Dermis blood vessel endothelial cell (primary cell): ENCODE measurements at regions not wholly inside any gene's neighbourhood (a gene's known extent, or its start where the extent isn't known, plus 50 kb on each side); places are given as distances from the start of the nearest gene placed in this dataset.
"Not testable (repeated sequence)": the region's sequence is repeated elsewhere in the genome, so short reads cannot be mapped to it uniquely, and the experiment has no call there.

ENCODE experiments used
- DNase-seq: peaks from one replicate; pipeline ENCODE4 v3.0.0; 2010

DNA sequence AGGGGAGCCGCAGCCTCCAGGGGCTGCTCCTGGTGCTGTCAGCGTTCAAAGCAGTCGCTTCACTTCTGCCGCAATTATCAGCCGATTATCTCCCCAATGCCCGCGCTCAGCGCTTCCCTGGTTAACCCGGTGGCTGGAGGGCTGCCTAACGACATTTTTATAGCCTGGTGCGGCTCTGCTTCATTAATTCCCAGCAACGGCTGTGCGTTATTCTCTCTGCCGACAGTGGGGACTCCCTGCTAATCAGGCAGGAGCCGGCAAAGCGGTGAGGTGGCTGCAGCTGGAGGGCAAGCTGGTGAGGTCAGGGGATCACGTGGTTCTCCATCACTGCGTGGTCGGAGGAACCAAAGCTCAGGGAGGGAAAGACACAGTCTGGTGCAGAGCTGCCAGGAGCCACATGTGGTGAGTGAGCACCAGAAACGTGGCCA lies 62.9 kb downstream of the GLRX5 start:
- peak; percentile 15 for DNase-seq

DNA sequence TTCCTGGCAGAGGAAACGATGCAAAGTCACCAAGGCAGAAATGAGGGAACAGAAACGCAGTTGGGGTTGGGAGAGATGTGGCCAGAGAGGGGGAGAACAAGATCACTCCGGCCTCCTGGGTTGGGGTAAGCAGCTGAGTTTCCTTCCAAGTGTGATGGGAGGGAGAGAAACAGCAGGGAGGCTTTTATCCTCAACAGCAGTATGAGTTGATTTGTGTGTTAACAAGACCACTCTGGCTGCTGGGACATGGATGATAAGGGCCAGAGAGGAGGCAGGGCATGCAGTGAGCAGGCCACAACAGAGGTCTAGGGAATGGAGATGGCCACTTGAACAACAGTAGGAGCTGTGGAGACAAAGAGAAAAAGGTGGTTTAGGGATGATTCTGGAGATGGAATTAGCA lies 66.8 kb downstream of the GLRX5 start:
- DNase-seq = no peak

DNA sequence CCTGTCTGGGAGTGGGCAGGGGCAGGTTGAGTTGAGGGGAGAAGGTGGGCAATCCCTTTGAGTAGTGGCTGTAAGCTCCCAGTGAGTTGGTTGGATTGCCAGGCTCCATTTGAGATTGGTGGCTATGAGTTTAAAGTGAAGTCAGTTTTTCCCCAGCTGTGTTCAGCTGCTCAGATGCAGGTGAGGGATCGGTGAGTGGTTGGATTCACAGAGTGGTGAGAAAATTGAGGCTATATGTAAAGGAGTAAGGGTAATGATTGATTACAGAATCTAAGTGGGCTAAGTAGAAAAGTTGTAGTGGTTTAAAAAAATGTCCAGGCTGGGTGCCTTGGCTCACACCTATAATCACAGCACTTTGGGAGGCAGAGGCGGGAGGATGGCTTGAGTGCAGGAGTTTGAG lies 68.6 kb downstream of the GLRX5 start:
- no peak for DNase-seq

DNA sequence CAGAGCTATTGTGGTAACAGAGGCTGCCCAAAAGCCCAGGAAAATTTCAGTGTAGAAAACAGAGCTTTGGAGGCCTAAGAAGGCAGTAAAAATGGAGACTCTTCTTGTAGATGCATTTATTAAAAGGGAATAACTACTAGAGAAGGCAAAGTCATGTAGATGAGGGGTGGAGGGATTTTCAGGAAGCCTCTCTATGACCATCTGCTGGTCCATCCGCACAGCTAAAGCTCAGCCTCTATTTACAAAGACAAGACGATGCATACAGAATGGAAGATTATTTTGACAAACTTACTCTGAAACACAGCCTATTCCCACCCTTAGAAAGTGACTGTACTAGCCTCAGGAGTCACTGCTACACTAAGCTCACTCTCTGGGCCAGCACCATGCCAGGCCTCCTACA lies 71.4 kb downstream of the GLRX5 start:
- no peak for DNase-seq

DNA sequence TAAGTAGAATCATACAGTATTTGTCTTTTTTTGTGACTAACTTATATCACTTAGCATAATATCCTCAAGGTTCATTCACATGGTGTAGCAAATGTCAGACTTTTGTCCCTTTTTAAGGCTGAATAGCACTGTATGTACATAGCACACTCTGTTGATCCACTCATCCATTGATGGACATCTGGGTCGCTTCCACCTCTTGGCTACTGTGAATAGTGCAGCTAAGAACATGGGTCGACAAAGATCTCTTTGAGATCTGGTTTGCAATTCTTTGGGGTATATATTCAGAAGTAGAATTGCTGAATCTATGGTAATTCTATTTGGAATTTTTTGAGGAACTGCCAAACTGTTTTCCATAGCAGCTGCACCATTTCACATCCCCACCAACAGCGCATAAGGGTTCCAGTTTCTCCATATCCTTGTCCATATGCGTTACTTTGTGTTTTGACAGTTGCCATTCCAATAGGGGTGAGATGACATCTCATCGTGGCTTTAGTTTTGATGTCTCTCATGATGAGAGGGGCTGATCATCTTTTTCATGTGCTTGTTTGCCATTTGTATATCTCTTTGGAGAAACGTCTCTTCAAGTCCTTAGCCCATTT lies 73.9 kb downstream of the GLRX5 start:
- DNase-seq = no peak

DNA sequence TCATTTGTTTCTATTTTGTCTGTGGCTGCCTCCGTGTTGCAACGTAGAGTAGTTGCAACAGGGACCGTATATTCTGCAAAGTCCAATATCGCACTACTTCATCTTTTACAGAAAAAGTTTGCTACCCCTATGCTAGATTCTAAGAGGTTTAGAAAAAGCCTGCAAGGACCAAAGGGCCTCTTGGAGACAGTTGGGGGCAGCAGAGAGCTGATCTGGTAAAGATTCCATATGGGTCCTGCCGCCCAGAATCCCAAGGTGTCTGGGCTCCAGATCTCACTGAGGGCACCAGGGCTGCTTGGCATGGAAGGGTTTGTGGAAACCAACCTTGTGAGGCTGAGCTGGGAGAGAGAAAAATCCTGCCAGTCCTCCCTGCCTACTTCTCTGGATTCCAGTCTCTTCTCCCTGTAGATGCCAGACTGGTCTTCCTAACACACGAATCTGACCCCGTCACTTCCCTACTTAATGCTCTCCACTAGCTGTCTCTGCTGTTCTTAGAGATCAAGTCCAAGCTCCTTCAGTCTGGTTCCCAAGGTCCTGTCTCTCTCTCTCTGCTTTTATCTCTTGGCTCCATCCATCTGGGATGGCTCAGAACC lies 74.6 kb downstream of the GLRX5 start:
- DNase-seq = peak; percentile 60

DNA sequence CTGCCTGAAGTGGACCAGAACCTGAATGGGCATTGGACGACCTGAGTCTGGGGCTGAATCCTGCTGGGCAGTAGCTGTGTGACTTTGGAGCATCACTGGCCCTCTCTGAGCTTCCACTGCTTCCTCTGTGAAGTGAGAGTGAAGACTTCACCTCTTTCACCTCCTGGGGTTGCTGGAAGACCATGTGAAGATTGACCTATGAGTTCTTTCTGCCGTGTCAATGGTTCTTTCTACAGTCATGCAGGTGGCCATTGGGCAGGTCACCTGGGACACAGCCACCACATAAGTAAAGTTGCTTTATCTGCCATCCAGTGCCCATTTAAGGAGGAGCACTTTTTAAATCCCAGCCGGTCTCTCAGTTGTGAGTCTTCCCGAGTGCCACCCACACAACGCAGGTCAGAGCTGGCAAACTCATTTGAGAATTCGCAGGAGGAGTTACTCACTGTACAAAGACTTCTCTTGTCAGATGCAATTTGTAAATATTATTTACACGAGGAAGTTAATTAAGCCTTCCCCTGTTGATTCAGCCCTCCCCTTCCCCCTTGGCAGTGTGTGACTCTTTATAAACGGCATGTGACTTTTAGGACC lies 74.8 kb upstream of the TCL1B start:
- no peak for DNase-seq

DNA sequence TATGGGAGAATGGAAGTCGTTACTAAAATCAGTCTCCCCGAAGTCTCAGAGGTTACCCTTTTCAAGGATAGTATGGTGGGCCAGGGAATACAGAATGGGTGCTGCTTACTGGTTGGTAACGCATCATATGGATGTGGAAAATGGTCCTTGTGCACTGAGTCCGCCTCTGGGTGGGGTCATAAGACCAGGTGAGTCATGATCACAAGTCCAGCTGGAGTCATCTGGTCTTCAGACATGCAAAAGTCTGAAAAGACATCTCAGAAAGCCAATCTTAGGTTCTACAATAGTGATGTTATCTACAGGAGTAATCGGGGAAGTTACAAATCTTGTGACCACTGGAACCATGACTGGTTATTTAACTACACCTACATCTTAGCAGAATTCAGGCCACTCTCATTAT lies 71.9 kb upstream of the TCL1B start:
- DNase-seq = no peak

DNA sequence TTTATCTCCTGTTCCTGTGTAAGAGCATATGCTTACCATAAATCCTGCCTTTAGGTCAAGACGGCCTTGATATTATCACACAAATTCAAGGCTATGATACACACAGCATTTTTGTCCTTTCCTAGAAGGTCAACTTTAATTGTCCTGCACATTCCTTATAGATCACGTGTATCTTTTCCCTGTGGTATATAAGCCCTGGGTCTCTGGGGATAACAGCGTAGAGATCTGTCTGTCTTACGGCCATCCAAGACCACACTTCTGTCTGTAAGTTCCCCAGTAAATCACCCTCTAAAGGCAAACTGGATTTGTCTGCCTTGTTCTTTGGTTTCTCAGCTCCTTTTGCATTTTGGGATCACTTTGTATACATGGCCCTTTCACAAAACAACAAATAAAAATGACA lies 69.5 kb upstream of the TCL1B start:
- DNase-seq = no peak

DNA sequence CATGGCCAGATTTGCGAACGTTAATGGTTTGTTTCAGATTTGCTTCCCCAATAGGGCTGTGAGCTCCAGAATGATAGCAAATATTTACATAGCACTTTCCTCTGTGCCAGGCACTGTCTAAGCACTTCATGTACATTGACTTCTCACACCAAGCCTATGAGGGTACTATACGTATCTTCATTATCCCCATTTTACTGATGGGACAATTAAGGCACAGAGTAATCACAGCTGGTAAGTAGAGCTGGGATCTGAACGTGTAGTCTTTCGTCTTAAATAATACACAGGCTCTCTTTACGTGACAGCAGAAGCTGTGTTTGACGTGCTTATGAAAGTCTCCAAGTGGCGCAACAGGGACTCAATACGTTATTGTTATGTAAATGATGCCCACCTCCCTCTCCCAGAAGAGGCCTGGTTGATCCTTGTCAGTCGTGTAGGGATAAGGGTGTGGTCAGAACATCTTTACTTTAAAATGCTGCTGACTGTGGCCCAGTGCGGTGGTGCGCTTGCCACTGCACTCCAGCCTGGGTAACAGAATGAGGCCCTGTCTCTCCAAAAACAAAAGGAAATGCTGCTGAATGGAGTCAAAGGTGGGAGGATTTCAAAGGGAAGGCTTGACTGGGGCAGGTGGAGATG lies 66.3 kb upstream of the TCL1B start:
- no peak for DNase-seq

DNA sequence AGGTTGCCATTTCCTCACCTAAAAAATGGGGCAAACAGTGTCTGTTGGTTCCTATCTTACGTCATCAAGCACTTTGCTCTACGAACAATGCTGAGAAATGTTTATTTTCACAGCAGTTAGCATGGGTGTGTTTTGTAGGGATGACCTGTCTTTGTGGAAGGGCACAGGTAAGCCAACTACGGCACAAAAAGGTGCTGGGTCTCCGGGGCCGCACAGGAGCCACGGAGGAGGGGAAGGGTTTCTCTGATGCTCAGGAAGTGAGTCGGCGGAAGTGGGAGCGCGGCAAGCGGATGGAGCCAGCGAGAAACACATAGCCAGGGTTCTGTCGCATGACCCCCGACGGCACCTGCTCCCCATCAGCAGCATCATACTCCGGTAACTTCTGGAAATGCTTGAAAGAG lies 65.6 kb upstream of the TCL1B start:
- no peak for DNase-seq

DNA sequence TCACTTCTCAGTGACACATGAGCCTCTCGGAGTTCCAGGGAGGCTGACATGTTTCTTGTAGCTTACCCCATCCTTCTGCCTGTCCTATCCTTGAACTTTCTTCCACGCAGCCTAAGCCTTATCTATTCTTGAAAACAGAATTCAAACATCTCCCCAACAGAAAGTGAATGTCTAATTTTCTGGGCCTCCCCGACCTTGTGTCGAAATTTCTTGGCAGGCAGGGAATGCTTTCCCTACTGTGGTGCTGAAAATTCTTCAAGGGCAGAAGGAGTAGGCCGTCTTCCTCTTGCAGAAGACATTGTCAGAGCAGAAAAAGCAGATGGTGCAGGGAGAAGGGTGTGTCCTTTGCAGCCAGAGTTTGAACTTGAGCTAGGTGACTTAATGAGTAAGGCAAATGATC lies 63.0 kb upstream of the TCL1B start:
- no peak for DNase-seq

DNA sequence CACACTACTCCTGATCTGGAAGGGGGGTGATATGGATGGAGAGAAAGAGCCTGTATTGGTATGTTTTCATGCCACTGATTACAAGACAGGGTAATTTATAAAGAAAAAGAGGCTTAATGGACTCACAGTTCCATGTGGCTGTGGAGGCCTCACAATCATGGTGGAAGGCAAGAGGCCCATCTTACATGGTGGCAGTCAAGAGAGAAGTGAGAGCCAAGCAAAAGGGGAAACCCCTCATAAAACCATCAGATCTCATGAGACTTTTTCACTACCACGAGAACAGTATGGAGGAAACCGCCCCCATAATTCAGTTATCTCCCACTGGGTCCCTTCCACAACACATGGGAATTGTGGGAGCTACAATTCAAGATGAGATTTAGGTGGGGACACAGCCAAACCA lies 60.5 kb upstream of the TCL1B start:
- DNase-seq = not testable (repeated sequence)

DNA sequence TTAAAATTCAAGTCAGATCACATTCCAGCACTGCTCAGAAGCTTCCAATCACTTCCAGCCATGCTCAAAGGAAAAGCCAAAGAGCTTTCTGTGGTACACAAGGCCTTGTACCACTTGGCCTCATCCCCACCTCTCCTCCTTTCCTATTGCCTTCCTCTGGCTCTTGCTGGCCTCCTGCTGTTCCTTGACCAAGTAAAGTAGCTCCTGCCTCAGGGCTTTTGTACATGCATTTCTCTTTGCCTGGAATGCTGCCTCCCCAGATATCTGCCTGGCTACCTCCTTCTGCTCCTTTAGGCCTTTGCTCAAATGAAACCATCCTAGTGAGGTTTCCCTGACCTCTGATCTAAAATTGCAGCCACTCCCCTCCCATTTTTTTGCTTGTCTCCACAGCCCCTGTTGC lies 51.2 kb upstream of the TCL1B start:
- no peak for DNase-seq
